ENCODE measurements at regions not wholly inside any gene's neighbourhood (a gene's known extent, or its start where the extent isn't known, plus 50 kb on each side); places are given as distances from the start of the nearest gene placed in this dataset.
"Not testable (repeated sequence)": the region's sequence is repeated elsewhere in the genome, so short reads cannot be mapped to it uniquely, and the experiment has no call there.

DNA sequence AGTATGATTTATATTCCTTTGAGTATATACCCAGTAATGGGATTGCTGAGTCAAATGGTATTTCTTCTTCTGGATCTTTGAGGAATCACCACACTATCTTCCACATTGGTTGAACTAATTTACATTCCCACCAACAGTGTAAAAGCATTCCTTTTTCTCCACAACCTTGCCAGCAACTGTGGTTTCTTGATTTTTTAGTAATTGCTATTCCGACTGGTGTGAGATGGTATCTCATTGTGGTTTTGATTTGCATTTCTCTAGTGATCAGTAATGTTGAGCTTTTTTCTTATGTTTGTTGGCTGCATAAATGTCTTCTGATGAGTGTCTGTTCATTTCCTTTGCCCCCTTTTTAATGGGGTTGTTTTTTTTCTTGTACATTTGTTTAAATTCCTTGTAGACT, 228.3 kb downstream of the BTBD3 start:
- TF ChIP-seq CTCF (IDR thresholded peaks at IDR 0.05; ENCODE audit: low read depth, low read length, poor library complexity, severe bottlenecking); EZH2phosphoT487 (IDR thresholded peaks at IDR 0.05; ENCODE audit: borderline replicate concordance, low read length): not testable (repeated sequence)

All from DOHH2 (cell line).